CD4-positive, alpha-beta T cell treated with Interleukin-10 for 1 hour (primary cell): ENCODE measurements at regions not wholly inside any gene's neighbourhood (a gene's known extent, or its start where the extent isn't known, plus 50 kb on each side); places are given as distances from the start of the nearest gene placed in this dataset.
"Not testable (repeated sequence)": the region's sequence is repeated elsewhere in the genome, so short reads cannot be mapped to it uniquely, and the experiment has no call there.

ENCODE experiments used
- DNase-seq: peaks from one replicate; pipeline ENCODE4 v3.0.0-alpha.2; 2020

- no peak for DNase-seq
Observed at GRCh38 chr4:53959343-53960120, 104.9 kb downstream of the CHIC2 start.

DNA sequence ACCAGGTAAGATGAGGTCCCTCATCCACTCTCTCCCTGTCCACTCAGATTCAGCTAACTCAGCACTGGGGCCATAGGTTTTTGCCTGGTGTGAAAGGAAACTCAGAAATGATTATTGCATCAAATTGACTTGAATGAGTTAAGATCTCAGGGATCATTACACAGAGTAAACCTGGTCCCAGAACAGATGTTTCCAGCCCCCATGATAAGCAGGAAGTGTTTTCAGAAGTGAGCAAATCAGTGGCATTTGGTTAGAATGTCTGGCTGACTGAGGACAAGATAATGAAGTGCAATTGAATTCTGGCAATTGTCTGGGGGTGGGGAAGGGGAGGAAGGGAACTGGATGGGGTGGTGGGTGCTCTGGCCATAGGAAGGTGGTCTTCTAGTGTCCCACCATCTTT is 108.0 kb downstream of the CHIC2 start:
- no peak for DNase-seq

GRCh38 chr4:53956053-53956452 is 108.4 kb downstream of the CHIC2 start:
- no peak for DNase-seq

GRCh38 chr4:53951414-53951813 is 113.0 kb downstream of the CHIC2 start:
- no peak for DNase-seq

- no peak for DNase-seq
Observed at GRCh38 chr4:53943345-53944085, 120.9 kb downstream of the CHIC2 start.

GRCh38 chr4:53942712-53943111 is 121.7 kb downstream of the CHIC2 start:
- DNase-seq = no peak

GRCh38 chr4:53941331-53941730 is 123.1 kb downstream of the CHIC2 start:
- DNase-seq = no peak

GRCh38 chr4:53939892-53940291 is 124.5 kb downstream of the CHIC2 start:
- DNase-seq = not testable (repeated sequence)

GRCh38 chr4:53937918-53938317 is 126.5 kb downstream of the CHIC2 start:
- DNase-seq = no peak

DNA sequence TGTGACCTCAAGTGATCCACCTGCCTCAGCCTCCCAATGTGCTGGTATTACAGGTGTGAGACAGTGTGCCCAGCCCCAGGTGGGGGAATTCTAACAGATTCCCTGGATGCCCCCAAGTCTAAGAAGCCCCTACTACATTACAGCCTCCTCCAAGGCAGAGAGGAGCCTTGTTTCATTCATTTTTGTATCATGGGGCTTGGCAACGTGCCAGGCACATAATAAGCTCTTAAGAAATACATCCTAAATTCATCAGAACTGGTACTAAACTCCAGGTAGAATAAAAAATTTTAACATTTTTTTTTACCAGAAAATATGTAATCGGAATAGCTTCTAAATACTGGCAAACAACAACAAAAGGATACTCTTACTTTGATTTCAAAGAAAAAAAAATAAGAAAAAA is 127.1 kb downstream of the CHIC2 start:
- DNase-seq = no peak

GRCh38 chr4:53935780-53936179 is 128.6 kb downstream of the CHIC2 start:
- no peak for DNase-seq

DNA sequence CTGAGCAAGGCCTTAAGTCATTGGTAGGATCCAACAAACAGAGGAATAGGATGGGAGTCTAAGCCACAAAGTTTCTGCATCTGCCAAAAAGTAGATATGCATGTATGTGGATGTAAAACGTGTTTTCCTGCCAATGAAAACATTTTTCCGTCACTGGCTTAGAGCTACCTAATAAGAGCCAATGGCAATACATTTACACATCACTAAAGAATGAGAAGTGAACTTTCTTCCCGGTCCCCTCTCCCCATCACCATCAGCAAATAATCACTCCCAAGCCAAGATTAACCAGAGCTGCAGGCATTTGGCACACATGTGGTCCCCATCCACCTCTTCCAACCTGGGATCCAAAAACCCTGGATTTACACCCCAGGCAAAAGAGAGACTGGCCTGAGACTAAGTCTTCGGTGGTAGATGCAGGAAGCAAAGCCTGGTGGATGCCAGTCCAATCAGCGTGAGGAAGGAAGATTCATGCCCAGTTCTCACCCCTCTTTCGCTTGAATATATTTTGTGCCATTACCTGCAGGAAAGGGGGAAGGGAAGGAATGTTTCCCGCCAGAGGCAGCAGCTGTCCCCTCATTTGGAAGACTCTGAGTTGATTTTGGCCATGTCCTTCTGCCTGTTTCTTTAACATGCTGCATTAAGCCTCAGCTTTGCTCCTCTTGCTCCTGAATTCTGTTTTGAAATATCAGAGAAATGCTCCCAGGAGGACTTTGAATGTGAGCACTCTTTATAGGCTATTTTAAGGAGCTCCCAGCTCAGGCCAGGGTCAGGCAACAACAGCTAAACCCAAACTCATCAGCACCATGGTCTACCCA is 131.4 kb downstream of the CHIC2 start:
- no peak for DNase-seq

GRCh38 chr4:53931461-53931961 is 132.9 kb downstream of the CHIC2 start:
- no peak for DNase-seq

DNA sequence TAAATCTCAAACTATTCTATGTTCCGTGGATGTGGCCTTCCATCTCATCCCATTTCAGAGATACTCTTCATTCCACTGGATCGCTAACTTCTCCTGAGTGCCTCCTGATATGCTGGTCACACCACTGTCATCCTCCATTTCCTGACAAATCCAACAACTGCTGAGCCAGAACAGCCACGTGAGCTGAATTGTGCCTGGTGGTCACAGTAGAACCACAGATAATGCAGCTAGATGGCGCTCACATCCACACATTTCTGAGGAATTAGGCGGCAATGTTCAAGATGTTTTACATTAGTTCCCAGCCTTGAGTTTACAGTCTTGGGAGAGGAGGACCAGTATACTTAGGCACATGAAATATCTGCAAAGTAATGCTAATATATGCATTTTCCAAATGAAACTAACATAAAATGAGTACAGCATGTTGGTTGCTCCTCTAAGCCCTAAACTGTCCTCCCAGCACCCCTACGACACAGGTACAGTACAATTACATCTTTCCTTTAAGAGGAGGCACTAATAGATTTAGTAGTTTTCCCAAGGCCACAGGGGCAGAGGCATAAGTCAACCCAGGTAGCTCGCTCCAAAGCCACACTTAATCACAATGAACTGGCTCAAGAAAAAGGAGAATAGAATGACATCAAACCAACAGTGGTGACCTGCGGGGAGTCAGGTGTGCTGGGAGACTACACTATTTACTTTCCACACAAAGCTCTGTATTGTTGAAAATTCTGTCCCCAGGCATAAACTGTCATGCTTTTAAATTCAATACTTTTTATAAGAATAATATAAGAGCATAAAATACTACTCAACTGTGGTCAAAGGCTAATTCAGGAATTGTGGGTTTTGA is 134.2 kb downstream of the CHIC2 start:
- DNase-seq = peak; percentile 62

DNA sequence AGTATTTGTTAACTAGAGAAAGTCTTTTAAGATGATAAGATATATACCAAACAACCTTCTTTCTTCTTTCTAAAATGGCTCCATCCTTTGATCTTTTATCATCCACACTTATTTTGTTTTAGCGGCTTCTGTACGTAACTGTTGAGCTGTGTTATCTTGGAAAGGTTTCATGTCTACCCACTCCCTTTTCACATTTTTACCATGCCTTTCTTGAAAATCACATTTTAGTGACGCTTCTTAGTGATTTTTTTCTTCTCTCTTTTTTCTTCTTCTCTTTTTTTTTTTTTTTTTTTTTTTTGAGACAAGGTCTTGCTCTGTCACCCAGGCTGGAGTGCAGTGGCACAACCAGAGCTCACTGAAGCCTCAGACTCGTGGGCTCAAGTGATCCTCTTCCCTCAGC is 135.1 kb downstream of the CHIC2 start:
- DNase-seq = no peak

DNA sequence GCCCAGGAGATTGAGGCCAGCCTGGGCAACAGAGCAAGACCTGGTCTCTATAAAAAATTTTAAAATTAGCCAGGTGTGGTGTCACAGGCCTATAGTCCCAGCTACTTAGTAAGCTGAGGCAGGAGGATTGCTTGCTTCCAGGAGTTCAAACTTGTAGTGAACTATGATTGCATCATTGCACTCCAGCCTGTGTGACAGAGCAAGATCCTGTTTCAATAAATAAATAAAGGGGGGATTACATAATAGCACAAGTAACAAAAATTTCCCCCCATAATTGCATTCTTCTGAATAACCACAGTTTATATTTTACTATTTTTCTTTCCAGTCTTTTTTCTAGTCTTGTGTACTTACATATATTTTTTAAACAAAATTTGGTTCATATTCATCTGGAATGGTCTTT is 135.6 kb downstream of the CHIC2 start:
- no peak for DNase-seq

DNA sequence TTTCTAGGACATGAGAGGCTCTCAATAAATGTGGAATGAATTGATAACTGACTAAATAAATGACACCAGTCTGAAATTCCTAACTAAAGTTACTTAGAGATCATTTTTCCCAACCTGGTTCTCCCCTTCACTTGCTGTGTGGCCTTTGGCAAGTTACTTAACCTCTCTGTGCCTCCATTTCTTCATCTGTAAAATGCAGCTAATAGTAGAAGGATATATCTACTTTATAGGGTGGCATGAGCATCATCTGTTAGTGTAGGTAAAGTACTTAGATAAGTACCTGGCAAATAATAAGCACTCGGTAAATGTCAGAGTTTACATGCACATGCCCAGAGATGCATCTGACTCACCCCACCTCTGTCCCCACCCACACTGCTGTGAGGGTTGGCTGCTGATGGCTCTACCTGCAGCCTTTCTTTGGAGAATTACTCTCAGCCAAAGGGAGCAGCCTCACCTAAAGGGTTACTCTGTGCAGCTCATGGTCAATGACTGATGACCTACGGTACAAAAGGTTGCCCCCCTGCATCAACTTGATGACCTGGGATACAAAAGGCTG is 139.3 kb downstream of the CHIC2 start:
- DNase-seq = no peak

GRCh38 chr4:53924333-53925049 is 139.9 kb downstream of the CHIC2 start:
- no peak for DNase-seq

DNA sequence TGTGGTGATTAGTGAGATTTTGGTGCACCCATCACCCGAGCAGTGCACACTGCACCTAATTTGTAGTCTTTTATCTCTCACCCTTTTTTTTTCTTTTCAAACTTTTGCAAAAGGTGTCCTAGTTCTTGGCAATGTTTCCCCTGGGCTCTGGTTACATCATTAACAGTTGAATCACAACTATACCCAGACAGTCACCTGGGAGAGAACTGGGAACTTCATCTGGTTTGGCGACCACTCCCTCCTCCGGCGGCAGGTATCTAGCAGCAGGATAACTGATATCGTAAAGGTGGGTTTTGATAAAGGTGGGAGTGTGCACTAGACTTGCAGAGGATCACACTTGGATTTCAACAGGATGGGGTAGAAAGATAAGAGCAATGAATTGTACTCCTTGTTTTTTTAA is 140.5 kb downstream of the CHIC2 start:
- no peak for DNase-seq

- DNase-seq = no peak
Observed at GRCh38 chr4:53921856-53922255, 142.5 kb downstream of the CHIC2 start.

DNA sequence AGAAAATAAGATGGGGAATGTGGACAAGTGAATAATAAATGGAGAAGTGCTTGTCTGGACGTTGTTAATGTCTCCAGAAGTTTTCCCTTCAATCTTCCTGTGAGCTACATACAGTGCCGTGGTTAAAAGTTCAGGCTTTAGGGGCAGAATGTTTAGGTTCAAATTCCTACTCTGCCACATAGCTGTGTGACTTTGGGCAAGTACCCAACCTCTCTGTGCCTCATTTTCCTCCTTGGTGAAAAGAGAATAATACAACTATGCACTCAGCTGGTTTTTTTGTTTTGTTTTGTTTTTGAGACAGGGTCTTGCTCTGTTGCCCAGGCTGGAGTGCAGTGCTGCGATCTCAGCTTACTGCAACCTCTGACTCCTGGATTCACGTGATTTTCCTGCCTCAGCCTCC is 143.5 kb downstream of the CHIC2 start:
- DNase-seq = no peak
